ENCODE measurements at regions not wholly inside any gene's neighbourhood (a gene's known extent, or its start where the extent isn't known, plus 50 kb on each side); places are given as distances from the start of the nearest gene placed in this dataset.

- TF ChIP-seq CTCF (IDR thresholded peaks at IDR 0.05) (no peak), POLR2A (IDR thresholded peaks at IDR 0.05) (no peak)
Measured at GRCh38 chr2:173782681-173783080, 182.5 kb downstream of the SP3 start.

All from prostate gland (tissue), 2 donors.